GM18502 (cell line): ENCODE measurements at regions not wholly inside any gene's neighbourhood (a gene's known extent, or its start where the extent isn't known, plus 50 kb on each side); places are given as distances from the start of the nearest gene placed in this dataset.

Experiments
- ATAC-seq: cut with Tn5 transposase; IDR thresholded peaks from one replicate; pipeline ENCODE4 v1.9.1; 2021; ENCODE audit warnings: mild to moderate bottlenecking; ENCODE audit not compliant: unreplicated experiment, poor library complexity

GRCh38 chr3:159922193-159922840 lies 66.3 kb upstream of the IL12A start:
- no peak for ATAC-seq

GRCh38 chr3:159922861-159923312 lies 65.7 kb upstream of the IL12A start:
- ATAC-seq: peak; percentile 89

DNA sequence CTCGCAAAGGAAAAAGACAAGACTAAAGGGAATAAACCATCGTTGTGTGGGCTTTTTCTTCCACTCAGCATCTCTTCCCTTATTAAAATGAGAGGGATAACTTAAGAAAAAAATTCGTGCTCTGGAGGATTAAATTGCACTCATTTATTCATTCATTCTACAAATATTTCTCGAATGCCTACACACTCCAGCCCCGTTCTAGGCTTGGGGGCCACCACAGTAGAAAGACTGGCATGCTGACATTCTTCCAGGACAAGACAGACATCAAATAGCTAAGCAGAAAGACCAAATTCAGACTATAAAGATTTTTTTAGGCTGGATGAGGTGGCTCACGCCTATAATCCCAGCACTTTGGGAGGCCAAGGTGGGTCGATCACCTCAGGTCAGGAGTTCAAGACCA lies 65.3 kb upstream of the IL12A start:
- ATAC-seq: no peak

GRCh38 chr3:159923956-159924355 lies 64.7 kb upstream of the IL12A start:
- no peak for ATAC-seq

GRCh38 chr3:159924411-159924810 lies 64.2 kb upstream of the IL12A start:
- no peak for ATAC-seq

DNA sequence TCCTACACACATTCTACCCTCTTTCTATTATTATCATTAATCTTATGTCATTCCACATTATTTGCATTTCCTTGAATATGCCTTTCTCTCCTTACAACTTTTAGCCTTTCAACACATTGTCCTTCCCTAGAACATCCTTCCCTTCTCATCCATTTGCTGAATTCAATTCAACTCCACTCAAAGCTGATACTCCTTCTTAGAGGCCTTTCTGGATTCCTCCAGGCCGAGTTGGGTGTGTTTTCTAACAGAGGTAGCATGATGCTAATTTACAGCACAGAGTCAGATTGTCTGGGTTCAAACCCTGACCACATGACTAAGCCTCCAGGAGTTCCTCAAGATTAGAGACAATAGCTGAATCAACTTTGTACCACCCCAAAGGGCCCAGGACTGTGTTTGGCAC lies 63.4 kb upstream of the IL12A start:
- no peak for ATAC-seq

- ATAC-seq: no peak
These were observed 62.1 kb upstream of the IL12A start for GRCh38 chr3:159926573-159926972.

GRCh38 chr3:159928071-159928491 lies 60.6 kb upstream of the IL12A start:
- ATAC-seq: no peak

DNA sequence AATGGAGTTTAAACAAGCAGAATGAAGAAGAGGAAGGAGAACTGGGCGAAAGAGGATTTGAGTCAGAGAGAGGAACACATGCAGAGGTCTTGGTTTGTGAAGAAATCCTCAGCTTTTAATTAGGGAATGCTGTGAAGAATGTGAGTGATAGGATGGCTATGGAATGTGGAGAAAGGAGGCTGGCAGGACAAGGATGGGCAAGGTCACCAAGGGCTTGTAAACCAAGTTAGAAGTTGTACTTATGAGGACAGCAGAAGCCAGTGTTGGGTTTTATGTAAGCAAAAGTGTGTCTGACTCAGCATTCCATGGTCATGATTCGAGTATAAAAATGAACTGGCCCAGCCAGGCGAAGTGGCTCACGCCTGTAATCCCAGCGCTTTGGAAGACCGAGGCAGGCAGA lies 60.0 kb upstream of the IL12A start:
- no peak for ATAC-seq

GRCh38 chr3:159929171-159930141 lies 59.2 kb upstream of the IL12A start:
- ATAC-seq: peak; percentile 75

DNA sequence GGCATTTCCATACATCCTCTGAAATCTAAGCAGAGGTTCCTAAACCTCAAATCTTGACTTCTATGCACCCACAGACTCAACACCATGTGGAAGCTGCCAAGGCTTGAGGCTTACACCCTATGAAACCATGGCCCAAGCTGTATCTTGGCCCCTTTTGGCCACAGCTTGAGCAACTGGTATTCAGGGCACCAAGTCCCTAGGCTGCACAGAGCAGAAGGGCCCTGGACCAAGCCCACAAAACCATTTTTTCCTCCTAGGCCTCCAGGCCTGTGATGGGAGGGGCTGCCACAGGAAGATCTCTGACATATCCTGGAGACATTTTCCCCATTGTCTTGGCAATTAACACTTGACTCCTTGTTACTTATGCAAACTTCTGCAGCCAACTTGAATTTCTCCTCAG lies 54.4 kb upstream of the IL12A start:
- no peak for ATAC-seq

- ATAC-seq: no peak
These were observed 52.1 kb upstream of the IL12A start for GRCh38 chr3:159936541-159936940.

DNA sequence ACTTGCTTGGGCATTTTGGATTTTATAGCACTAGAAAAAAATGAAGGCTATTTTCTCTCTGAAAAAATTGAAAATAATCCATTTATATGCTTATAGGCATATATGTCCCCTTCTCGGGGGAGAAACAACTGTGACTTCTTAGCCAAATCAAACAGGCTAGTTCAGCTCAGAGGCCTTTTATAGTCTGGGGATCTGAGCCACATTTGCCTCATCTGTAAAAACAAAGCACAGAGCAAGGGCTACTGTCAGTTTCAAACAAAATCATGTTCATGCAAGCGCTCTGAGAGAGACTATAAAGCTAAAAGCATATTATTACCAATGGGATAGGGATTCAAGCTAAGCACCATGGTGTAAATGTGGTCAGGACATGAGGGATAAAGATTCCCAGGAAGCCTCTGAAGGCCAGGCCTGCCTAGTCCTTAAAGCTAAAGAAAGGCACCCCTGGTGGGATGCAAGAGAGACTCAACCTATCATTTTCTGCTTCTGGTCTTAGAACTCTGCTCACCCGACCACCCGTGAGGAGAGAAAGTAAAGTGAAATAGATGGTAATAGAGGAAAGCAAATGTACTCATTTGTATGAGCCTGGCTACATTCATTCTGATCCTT lies 51.0 kb upstream of the IL12A start:
- no peak for ATAC-seq

DNA sequence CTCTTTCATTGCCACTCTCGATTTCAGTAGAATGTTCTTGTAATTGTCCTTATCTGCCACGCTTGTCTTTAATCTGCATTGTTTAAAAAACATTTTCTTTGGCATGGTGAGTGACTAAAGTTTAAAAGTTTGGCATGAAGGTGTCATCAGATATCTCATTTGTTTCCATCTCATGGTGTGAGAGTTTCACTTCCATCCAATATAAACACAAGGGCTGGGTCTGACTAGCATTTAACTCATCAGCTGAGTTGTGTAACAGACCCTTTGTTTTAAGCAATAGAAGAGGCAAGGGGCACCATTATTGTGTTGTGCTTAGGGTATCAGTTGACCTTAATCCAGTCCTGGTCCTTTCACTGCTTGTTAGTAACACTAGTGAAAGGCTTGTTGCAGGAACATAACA lies 49.9 kb upstream of the IL12A start:
- ATAC-seq: no peak
